ENCODE measurements at regions not wholly inside any gene's neighbourhood (a gene's known extent, or its start where the extent isn't known, plus 50 kb on each side); places are given as distances from the start of the nearest gene placed in this dataset.

GRCh38 chr14:51356381-51356780 is 116.3 kb downstream of the TMX1 start:
- Histone ChIP-seq H3K23ac (ENCODE audit: low read length) (no peak overlapping the region), H3K4me3 (ENCODE audit: low read depth, low read length) (no peak overlapping the region), H3K27me3 (ENCODE audit: insufficient read depth, low read length) (no peaks in the 10 kb centered on the region), H3K4ac (ENCODE audit: low read depth, low read length) (no peak overlapping the region), H3K79me1 (ENCODE audit: low read length) (peaks cover 4% of the 10 kb centered on the region), H3K9me3 (ENCODE audit: insufficient read depth, low read depth, low read length) (no peaks in the 10 kb centered on the region), H4K91ac (ENCODE audit: low read depth, low read length) (no peak overlapping the region), H3K14ac (ENCODE audit: low read length) (no peak overlapping the region), H3K36me3 (ENCODE audit: control insufficient read depth in 1 of 2, insufficient read depth in 2 of 2, low read length in 2 of 2) (no peaks in the 10 kb centered on the region), H2AFZ (ENCODE audit: insufficient read depth, low read length, poor library complexity) (no peak overlapping the region), H4K8ac (ENCODE audit: low read depth, low read length) (no peak overlapping the region), H2BK5ac (ENCODE audit: low read depth, low read length, poor library complexity) (no peak overlapping the region), H3K9ac (ENCODE audit: low read length) (no peak overlapping the region), H2AK5ac (ENCODE audit: low read length) (no peak overlapping the region), H3K4me2 (ENCODE audit: low read length) (no peak overlapping the region), H3K27ac (ENCODE audit: low read depth, low read length) (no peak overlapping the region), H3K18ac (ENCODE audit: low read length) (no peak overlapping the region), H4K12ac (ENCODE audit: low read depth, low read length) (no peak overlapping the region), H2BK120ac (ENCODE audit: insufficient read depth, low read length, poor library complexity) (no peak overlapping the region), H2BK12ac (ENCODE audit: low read length) (no peak overlapping the region), H3K79me2 (ENCODE audit: control insufficient read depth, insufficient read depth, low read length, poor library complexity) (no peaks in the 10 kb centered on the region), H3K4me1 (ENCODE audit: control insufficient read depth in 1 of 2, insufficient read depth in 2 of 2, low read length in 2 of 2) (no peaks in the 10 kb centered on the region)
- DNase-seq, result no peak
- no CpG with 5 or more reads among the region's 5 CpGs for WGBS (ENCODE audit: extremely low coverage, insufficient coverage, insufficient read length)

- Histone ChIP-seq H2AK5ac (ENCODE audit: low read length) (no peak overlapping the region), H4K12ac (ENCODE audit: low read depth, low read length) (no peak overlapping the region), H3K36me3 (ENCODE audit: control insufficient read depth in 1 of 2, insufficient read depth in 2 of 2, low read length in 2 of 2) (no peaks in the 10 kb centered on the region), H3K9ac (ENCODE audit: low read length) (no peak overlapping the region), H2BK120ac (ENCODE audit: insufficient read depth, low read length, poor library complexity) (no peak overlapping the region), H3K18ac (ENCODE audit: low read length) (no peak overlapping the region), H4K91ac (ENCODE audit: low read depth, low read length) (no peak overlapping the region), H3K27me3 (ENCODE audit: insufficient read depth, low read length) (no peaks in the 10 kb centered on the region), H3K23ac (ENCODE audit: low read length) (no peak overlapping the region), H2BK5ac (ENCODE audit: low read depth, low read length, poor library complexity) (no peak overlapping the region), H3K4ac (ENCODE audit: low read depth, low read length) (no peak overlapping the region), H3K79me1 (ENCODE audit: low read length) (peaks cover 2% of the 10 kb centered on the region), H3K79me2 (ENCODE audit: control insufficient read depth, insufficient read depth, low read length, poor library complexity) (no peaks in the 10 kb centered on the region), H2AFZ (ENCODE audit: insufficient read depth, low read length, poor library complexity) (no peak overlapping the region), H3K9me3 (ENCODE audit: insufficient read depth, low read depth, low read length) (no peaks in the 10 kb centered on the region), H3K27ac (ENCODE audit: low read depth, low read length) (no peak overlapping the region), H2BK12ac (ENCODE audit: low read length) (no peak overlapping the region), H4K8ac (ENCODE audit: low read depth, low read length) (no peak overlapping the region), H3K4me2 (ENCODE audit: low read length) (no peak overlapping the region), H3K4me1 (ENCODE audit: control insufficient read depth in 1 of 2, insufficient read depth in 2 of 2, low read length in 2 of 2) (no peaks in the 10 kb centered on the region), H3K4me3 (ENCODE audit: low read depth, low read length) (no peak overlapping the region), H3K14ac (ENCODE audit: low read length) (no peak overlapping the region)
- no peak for DNase-seq
- no CpG with 5 or more reads among the region's 3 CpGs for WGBS (ENCODE audit: extremely low coverage, insufficient coverage, insufficient read length)
Observed at GRCh38 chr14:51357250-51357649, 117.2 kb downstream of the TMX1 start.

- Histone ChIP-seq H3K14ac (ENCODE audit: low read length) (no peak overlapping the region), H3K18ac (ENCODE audit: low read length) (no peak overlapping the region), H2BK5ac (ENCODE audit: low read depth, low read length, poor library complexity) (no peak overlapping the region), H3K79me1 (ENCODE audit: low read length) (peaks cover 2% of the 10 kb centered on the region), H2BK120ac (ENCODE audit: insufficient read depth, low read length, poor library complexity) (no peak overlapping the region), H4K8ac (ENCODE audit: low read depth, low read length) (no peak overlapping the region), H3K79me2 (ENCODE audit: control insufficient read depth, insufficient read depth, low read length, poor library complexity) (no peaks in the 10 kb centered on the region), H3K4ac (ENCODE audit: low read depth, low read length) (no peak overlapping the region), H2BK12ac (ENCODE audit: low read length) (no peak overlapping the region), H3K9me3 (ENCODE audit: insufficient read depth, low read depth, low read length) (no peaks in the 10 kb centered on the region), H3K23ac (ENCODE audit: low read length) (peak overlapping the region; percentile 73), H3K4me3 (ENCODE audit: low read depth, low read length) (no peak overlapping the region), H3K36me3 (ENCODE audit: control insufficient read depth in 1 of 2, insufficient read depth in 2 of 2, low read length in 2 of 2) (no peaks in the 10 kb centered on the region), H3K27me3 (ENCODE audit: insufficient read depth, low read length) (no peaks in the 10 kb centered on the region), H3K4me2 (ENCODE audit: low read length) (no peak overlapping the region), H2AK5ac (ENCODE audit: low read length) (no peak overlapping the region), H3K27ac (ENCODE audit: low read depth, low read length) (no peak overlapping the region), H4K91ac (ENCODE audit: low read depth, low read length) (no peak overlapping the region), H4K12ac (ENCODE audit: low read depth, low read length) (no peak overlapping the region), H2AFZ (ENCODE audit: insufficient read depth, low read length, poor library complexity) (no peak overlapping the region), H3K9ac (ENCODE audit: low read length) (no peak overlapping the region), H3K4me1 (ENCODE audit: control insufficient read depth in 1 of 2, insufficient read depth in 2 of 2, low read length in 2 of 2) (no peaks in the 10 kb centered on the region)
- no peak for DNase-seq
- no CpG with 5 or more reads among the region's 7 CpGs for WGBS (ENCODE audit: extremely low coverage, insufficient coverage, insufficient read length)
Observed at GRCh38 chr14:51360592-51360991, 120.5 kb downstream of the TMX1 start.

- Histone ChIP-seq H3K9me3 (ENCODE audit: insufficient read depth, low read depth, low read length) (no peaks in the 10 kb centered on the region), H2BK12ac (ENCODE audit: low read length) (peak overlapping the region; percentile 59), H3K27me3 (ENCODE audit: insufficient read depth, low read length) (no peaks in the 10 kb centered on the region), H2AFZ (ENCODE audit: insufficient read depth, low read length, poor library complexity) (no peak overlapping the region), H3K79me1 (ENCODE audit: low read length) (peaks cover 5% of the 10 kb centered on the region), H4K8ac (ENCODE audit: low read depth, low read length) (no peak overlapping the region), H3K9ac (ENCODE audit: low read length) (no peak overlapping the region), H3K23ac (ENCODE audit: low read length) (no peak overlapping the region), H3K4me1 (ENCODE audit: control insufficient read depth in 1 of 2, insufficient read depth in 2 of 2, low read length in 2 of 2) (peaks cover 4 to 5% of the 10 kb centered on the region in 2 experiments), H2AK5ac (ENCODE audit: low read length) (no peak overlapping the region), H4K91ac (ENCODE audit: low read depth, low read length) (no peak overlapping the region), H3K4ac (ENCODE audit: low read depth, low read length) (no peak overlapping the region), H3K4me2 (ENCODE audit: low read length) (no peak overlapping the region), H3K79me2 (ENCODE audit: control insufficient read depth, insufficient read depth, low read length, poor library complexity) (no peaks in the 10 kb centered on the region), H3K14ac (ENCODE audit: low read length) (no peak overlapping the region), H2BK120ac (ENCODE audit: insufficient read depth, low read length, poor library complexity) (no peak overlapping the region), H3K36me3 (ENCODE audit: control insufficient read depth in 1 of 2, insufficient read depth in 2 of 2, low read length in 2 of 2) (no peaks in the 10 kb centered on the region), H3K4me3 (ENCODE audit: low read depth, low read length) (no peak overlapping the region), H4K12ac (ENCODE audit: low read depth, low read length) (no peak overlapping the region), H3K18ac (ENCODE audit: low read length) (peak overlapping the region; percentile 25), H2BK5ac (ENCODE audit: low read depth, low read length, poor library complexity) (no peak overlapping the region), H3K27ac (ENCODE audit: low read depth, low read length) (no peak overlapping the region)
- DNase-seq, result no peak
- 100% methylated on average over 2 of the region's 7 CpGs for WGBS (ENCODE audit: extremely low coverage, insufficient coverage, insufficient read length)
Observed at GRCh38 chr14:51365241-51365965, 125.4 kb downstream of the TMX1 start.

All from trophoblast cell (in vitro differentiated cells and primary cell).